Lung (tissue), 11 donors: ENCODE measurements at regions not wholly inside any gene's neighbourhood (a gene's known extent, or its start where the extent isn't known, plus 50 kb on each side); places are given as distances from the start of the nearest gene placed in this dataset.

Source experiments
- ATAC-seq: fragments of 200-7000 bp; cut with Tn5 transposase; one replicate; pipeline ENCODE4 v1.9.1; 2020; ENCODE audit warnings: moderate number of reproducible peaks; ENCODE audit not compliant: insufficient read depth, low FRiP score
- DNase-seq, 3 donors: peaks; one replicate each; pipeline ENCODE4 v3.0.0-alpha.2; 2013 to 2017
- H3K27ac ChIP-seq, 2 donors: one replicate each; pipeline ENCODE4 v1.5.1; 2013; ENCODE audit warnings: mild to moderate bottlenecking in 2 of 2, moderate library complexity in 2 of 2, control low read depth in 1 of 2, inconsistent platforms in 1 of 2, low read depth in 1 of 2, low read length in 1 of 2
- H3K27me3 ChIP-seq, 3 donors: one replicate each; pipeline ENCODE4 v1.5.1; 2013; ENCODE audit warnings: low read length in 2 of 3; ENCODE audit not compliant: control insufficient read depth in 3 of 3, insufficient read depth in 3 of 3
- H3K36me3 ChIP-seq, 4 donors: one replicate each; pipeline ENCODE4 v1.5.1; 2013; ENCODE audit warnings: low read length in 4 of 4, mild to moderate bottlenecking in 1 of 4, moderate library complexity in 1 of 4; ENCODE audit not compliant: control insufficient read depth in 4 of 4, insufficient read depth in 4 of 4
- H3K4me1 ChIP-seq, 5 donors: one replicate each; pipeline ENCODE4 v1.5.1; 2013; ENCODE audit warnings: low read length in 5 of 5, mild to moderate bottlenecking in 2 of 5, moderate library complexity in 1 of 5; ENCODE audit not compliant: control insufficient read depth in 5 of 5, insufficient read depth in 5 of 5
- H3K4me3 ChIP-seq: one replicate; pipeline ENCODE4 v1.5.1; 2013; ENCODE audit warnings: mild to moderate bottlenecking, control low read depth, moderate library complexity
- H3K9ac ChIP-seq, 2 donors: one replicate each; pipeline ENCODE4 v1.5.1; 2013; ENCODE audit warnings: low read length in 2 of 2, control low read depth in 1 of 2; ENCODE audit not compliant: insufficient read depth in 1 of 2
- H3K9me3 ChIP-seq, 4 donors: one replicate each; pipeline ENCODE4 v1.5.1; 2013; ENCODE audit warnings: low read length in 3 of 4, mild to moderate bottlenecking in 1 of 4, moderate library complexity in 1 of 4; ENCODE audit not compliant: control insufficient read depth in 4 of 4, insufficient read depth in 3 of 4
- WGBS, 2 donors: extraction: QIAGEN DNeasy Blood & Tissue Kit; methylation state at CpG; one replicate each; pipeline ENCODE4 v1.1.7; 2013; 5-methylcytosine and 5-hydroxymethylcytosine counted together
- TF ChIP-seq, protein P1 (sequence below): IDR thresholded peaks from 2 replicates; pipeline ENCODE4 v1.5.1; 2012; ENCODE audit warnings: mild to moderate bottlenecking; ENCODE audit errors: control extremely low read depth, extremely low read depth
- donor health status: control.
- donor health status: control.
- donor health status: Bipolar disorder and iron deficiency.
- donor health status: healthy.
- donor health status: DM: yes; HTN: yes; CAD: no.

DNA sequence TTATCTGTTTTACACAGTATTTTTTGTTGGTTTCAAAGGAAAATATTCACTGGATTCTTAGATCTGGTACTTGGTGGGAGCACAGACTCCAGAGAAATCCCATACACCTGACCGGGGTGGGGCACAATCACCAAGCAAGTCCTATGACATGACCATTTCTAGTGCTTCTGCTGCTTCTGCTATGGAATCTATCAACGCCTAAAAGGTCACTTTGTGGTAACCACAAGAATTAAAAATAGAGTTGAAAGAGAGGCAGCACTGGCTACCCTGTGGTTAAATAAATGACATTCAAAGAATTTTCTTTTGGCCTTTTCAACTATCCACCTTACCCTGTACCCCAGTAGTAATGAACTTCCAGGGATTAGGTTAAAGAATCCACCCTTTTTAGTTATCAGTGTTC lies 329.9 kb upstream of the VWC2 start:
- H3K4me3 ChIP-seq: no peak overlapping the region
- no peak for DNase-seq
- WGBS, 2 donors: 47 to 69% methylated on average over 2 of the region's 2 CpGs
- ATAC-seq: no peak
- peaks cover 0 to 6% (median 0%) of the 10 kb centered on the region in 5 donors for H3K4me1 ChIP-seq
- TF ChIP-seq, protein P1, sequence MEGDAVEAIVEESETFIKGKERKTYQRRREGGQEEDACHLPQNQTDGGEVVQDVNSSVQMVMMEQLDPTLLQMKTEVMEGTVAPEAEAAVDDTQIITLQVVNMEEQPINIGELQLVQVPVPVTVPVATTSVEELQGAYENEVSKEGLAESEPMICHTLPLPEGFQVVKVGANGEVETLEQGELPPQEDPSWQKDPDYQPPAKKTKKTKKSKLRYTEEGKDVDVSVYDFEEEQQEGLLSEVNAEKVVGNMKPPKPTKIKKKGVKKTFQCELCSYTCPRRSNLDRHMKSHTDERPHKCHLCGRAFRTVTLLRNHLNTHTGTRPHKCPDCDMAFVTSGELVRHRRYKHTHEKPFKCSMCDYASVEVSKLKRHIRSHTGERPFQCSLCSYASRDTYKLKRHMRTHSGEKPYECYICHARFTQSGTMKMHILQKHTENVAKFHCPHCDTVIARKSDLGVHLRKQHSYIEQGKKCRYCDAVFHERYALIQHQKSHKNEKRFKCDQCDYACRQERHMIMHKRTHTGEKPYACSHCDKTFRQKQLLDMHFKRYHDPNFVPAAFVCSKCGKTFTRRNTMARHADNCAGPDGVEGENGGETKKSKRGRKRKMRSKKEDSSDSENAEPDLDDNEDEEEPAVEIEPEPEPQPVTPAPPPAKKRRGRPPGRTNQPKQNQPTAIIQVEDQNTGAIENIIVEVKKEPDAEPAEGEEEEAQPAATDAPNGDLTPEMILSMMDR: no peak
- H3K27me3 ChIP-seq: no peaks in the 10 kb centered on the region
- no peaks in the 10 kb centered on the region for H3K36me3 ChIP-seq
- H3K9me3 ChIP-seq: peaks cover 0 to 3% (median 0%) of the 10 kb centered on the region in 4 donors
- no peak overlapping the region for H3K9ac ChIP-seq
- H3K27ac ChIP-seq: no peak overlapping the region

DNA sequence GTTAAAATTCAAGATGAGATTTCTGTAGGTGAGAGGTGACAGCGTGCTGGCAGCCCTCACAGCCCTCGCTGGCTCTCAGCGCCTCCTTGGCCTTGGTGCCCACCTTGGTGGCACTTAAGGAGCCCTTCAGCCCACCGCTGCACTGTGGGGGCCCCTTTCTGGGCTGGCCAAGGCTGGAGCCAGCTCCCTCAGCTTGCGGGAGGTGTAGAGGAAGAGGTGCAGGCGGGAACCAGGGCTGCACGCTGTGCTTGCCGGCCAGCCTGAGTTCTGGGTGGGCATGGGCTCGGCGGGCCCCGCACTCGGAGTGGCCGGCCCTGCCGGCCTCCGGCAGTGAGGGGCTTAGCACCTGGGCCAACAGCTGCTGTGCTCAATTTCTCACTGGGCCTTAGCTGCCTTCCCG lies 320.0 kb upstream of the VWC2 start:
- Histone ChIP-seq H3K27me3 (no peaks in the 10 kb centered on the region), H3K9me3 (no peaks in the 10 kb centered on the region), H3K36me3 (no peaks in the 10 kb centered on the region), H3K4me3 (no peak overlapping the region), H3K4me1 (no peaks in the 10 kb centered on the region), H3K27ac (no peak overlapping the region), H3K9ac (no peak overlapping the region)
- WGBS, 2 donors: 92 to 95% methylated on average over 16 of the region's 16 CpGs
- TF ChIP-seq, protein P1: no peak
- ATAC-seq (no peak), DNase-seq (no peak)

DNA sequence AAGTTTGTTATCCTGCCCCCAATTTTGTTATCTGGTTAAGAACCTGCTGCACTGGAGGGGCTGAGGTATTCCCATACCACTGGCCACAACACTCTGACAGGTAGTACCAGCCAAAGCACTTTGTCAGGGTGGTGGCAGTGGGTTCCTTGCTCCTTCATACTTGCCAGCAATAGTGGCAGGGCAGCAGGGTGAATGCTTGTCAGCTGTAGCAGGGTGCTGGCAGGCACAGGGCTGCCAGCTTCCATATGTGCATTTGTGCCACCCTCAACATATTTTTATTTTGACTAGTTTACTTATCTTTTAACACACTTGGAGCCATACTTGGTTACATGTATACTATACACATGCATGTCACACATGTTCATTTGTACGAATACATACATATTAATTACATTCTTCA lies 294.0 kb upstream of the VWC2 start:
- ATAC-seq (no peak), DNase-seq (no peak)
- 81 to 85% methylated on average over 1 of the region's 1 CpG for WGBS, 2 donors
- Histone ChIP-seq H3K4me3 (no peak overlapping the region), H3K36me3 (no peaks in the 10 kb centered on the region), H3K27me3 (no peaks in the 10 kb centered on the region), H3K27ac (no peak overlapping the region), H3K9me3 (peaks cover 0 to 2% (median 0%) of the 10 kb centered on the region in 4 donors), H3K4me1 (peaks cover 0 to 2% (median 0%) of the 10 kb centered on the region in 5 donors), H3K9ac (no peak overlapping the region)
- TF ChIP-seq, protein P1: no peak

DNA sequence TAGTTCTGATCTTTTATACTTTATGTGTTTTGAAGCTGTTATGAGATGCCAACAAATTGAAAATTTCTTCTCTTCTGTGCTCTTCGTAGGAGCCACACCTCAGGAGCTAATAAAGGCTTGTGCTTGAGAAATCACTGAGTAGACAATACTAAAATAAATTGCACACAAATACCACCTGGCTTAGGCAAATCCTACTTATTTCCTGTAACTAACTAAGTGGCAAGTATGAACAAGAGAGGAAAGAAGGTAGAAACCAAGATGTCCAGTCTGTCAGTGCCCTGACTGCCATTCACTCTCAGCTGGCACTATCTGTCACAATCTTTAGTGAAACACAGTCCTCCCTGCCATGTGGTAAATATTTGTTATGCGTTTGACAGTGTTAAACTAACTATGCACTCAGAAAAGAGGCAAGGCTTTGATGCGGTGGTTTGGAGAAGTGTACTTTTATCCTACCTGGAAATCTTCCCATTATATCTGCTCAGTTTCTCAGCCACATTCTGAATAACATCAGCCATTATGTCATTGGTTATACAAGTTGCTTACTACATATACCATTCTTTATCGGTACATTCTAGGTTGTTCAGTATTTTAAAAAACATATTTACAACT lies 293.4 kb upstream of the VWC2 start:
- Histone ChIP-seq H3K9me3 (peaks cover 0 to 2% (median 0%) of the 10 kb centered on the region in 4 donors), H3K36me3 (no peaks in the 10 kb centered on the region), H3K4me1 (peaks cover 0 to 2% (median 0%) of the 10 kb centered on the region in 5 donors), H3K4me3 (no peak overlapping the region), H3K27me3 (no peaks in the 10 kb centered on the region), H3K9ac (no peak overlapping the region), H3K27ac (no peak overlapping the region)
- no peak for DNase-seq
- TF ChIP-seq, protein P1: no peak
- WGBS, 2 donors: 60 to 80% methylated on average over 4 of the region's 4 CpGs
- ATAC-seq: no peak
